Motor neuron (in vitro differentiated cells): ENCODE measurements at regions not wholly inside any gene's neighbourhood (a gene's known extent, or its start where the extent isn't known, plus 50 kb on each side); places are given as distances from the start of the nearest gene placed in this dataset.
"Not testable (repeated sequence)": the region's sequence is repeated elsewhere in the genome, so short reads cannot be mapped to it uniquely, and the experiment has no call there.

Experiments
- ATAC-seq, 8 experiments: fragments of 200-7000 bp; cut with Tn5 transposase; replicated peaks in 6 of 8; 2 replicates each; pipeline ENCODE4 v1.8.0; 2021; ENCODE audit warnings: mild to moderate bottlenecking in 8 of 8, moderate library complexity in 8 of 8
- H3K27ac ChIP-seq, 2 donors: fragments of 250-450 bp; sonication (Bioruptor Pico); 2 replicates each; pipeline ENCODE4 v1.9.0; 2021; ENCODE audit warnings: antibody characterized with exemption in 2 of 2, mild to moderate bottlenecking in 2 of 2, moderate library complexity in 1 of 2
- H3K4me1 ChIP-seq, 2 donors: fragments of 250-450 bp; sonication (Bioruptor Pico); replicated peaks in 1 of 2; 2 replicates each; pipeline ENCODE4 v1.6.1; 2021; ENCODE audit warnings: antibody characterized with exemption in 2 of 2, mild to moderate bottlenecking in 2 of 2, moderate library complexity in 1 of 2
- H3K4me3 ChIP-seq, 5 donors: fragments of 250-450 bp; sonication (Bioruptor Pico); 2 replicates each; pipeline ENCODE4 v1.9.0; 2021; ENCODE audit warnings: antibody characterized with exemption in 5 of 5, mild to moderate bottlenecking in 5 of 5, moderate library complexity in 4 of 5
- WGBS, 10 experiments: fragments of 450-650 bp; shearing (Covaris generic); methylation state at CpG; one replicate each; pipeline ENCODE4 v1.0.0; 2022; 5-methylcytosine and 5-hydroxymethylcytosine counted together
- in situ Hi-C, 9 experiments: fragments of 400-800 bp; cut with MboI; loops; one replicate each; pipeline ENCODE4 v1.15.0; 2021; ENCODE audit warnings: low sequenced_read_pairs in 9 of 9, low pct_unique_long_range_greater_than_20kb in 2 of 9; ENCODE audit not compliant: unreplicated experiment in 9 of 9

GRCh38 chr20:30499716-30500446 is 757.6 kb upstream of the DEFB115 start:
- not testable (repeated sequence) for ATAC-seq
- Histone ChIP-seq H3K4me3 (peak overlapping the region in 4 of 5 donors; percentile 10 to 28 (median 25)), H3K4me1 (peaks cover 3 to 23% of the 10 kb centered on the region in 2 donors), H3K27ac (peak overlapping the region; percentile 24 to 88)
- in situ Hi-C loops: loop anchor here in 1 of 9 experiments (25.0 kb wide), 1 partner anchor 1163 kb away; no protein-coding TSS in a partner anchor
- 8 to 41% (median 19%) methylated on average over 2 to 8 of the region's 26 CpGs for WGBS, 10 experiments

- Histone ChIP-seq H3K4me1 (peaks cover 3 to 23% of the 10 kb centered on the region in 2 donors), H3K4me3 (peak overlapping the region in 4 of 5 donors; percentile 10 to 28 (median 25))
- in situ Hi-C loops: loop anchor here in 1 of 9 experiments (25.0 kb wide), 1 partner anchor 1163 kb away; no protein-coding TSS in a partner anchor
- not testable (repeated sequence) for H3K27ac ChIP-seq
- ATAC-seq: peak; percentile 57 to 99 (median 87)
- WGBS, 10 experiments: 0 to 20% (median 0%) methylated on average over 1 to 3 of the region's 11 CpGs; no CpG with 5 or more reads in 4 of the 10 experiments
Observed at GRCh38 chr20:30500447-30500820, 757.0 kb upstream of the DEFB115 start.

GRCh38 chr20:30500829-30501440 is 756.5 kb upstream of the DEFB115 start:
- ATAC-seq: peak in 2 of 8 experiments; percentile 17 to 21
- peak overlapping the region in 1 of 5 donors; percentile 24 for H3K4me3 ChIP-seq
- H3K4me1 ChIP-seq: peaks cover 3 to 23% of the 10 kb centered on the region in 2 donors
- H3K27ac ChIP-seq: no peak overlapping the region
- in situ Hi-C loops: loop anchor here in 1 of 9 experiments (25.0 kb wide), 1 partner anchor 1164 kb away; no protein-coding TSS in a partner anchor
- 39 to 90% (median 60%) methylated on average over 3 to 6 of the region's 23 CpGs; no CpG with 5 or more reads in 1 of the 10 experiments for WGBS, 10 experiments

GRCh38 chr20:30502670-30503069 is 754.8 kb upstream of the DEFB115 start:
- Histone ChIP-seq H3K27ac (no peak overlapping the region), H3K4me1 (peaks cover 3 to 23% of the 10 kb centered on the region in 2 donors), H3K4me3 (no peak overlapping the region)
- in situ Hi-C loops: loop anchor here in 1 of 9 experiments (25.0 kb wide), 1 partner anchor 1165 kb away; no protein-coding TSS in a partner anchor
- no peak for ATAC-seq

- peaks cover 3 to 23% of the 10 kb centered on the region in 2 donors for H3K4me1 ChIP-seq
- not testable (repeated sequence) for H3K27ac ChIP-seq, ATAC-seq, H3K4me3 ChIP-seq
- 0 to 75% (median 32%) methylated on average over 1 of the region's 1 CpG; no CpG with 5 or more reads in 2 of the 10 experiments for WGBS, 10 experiments
- in situ Hi-C loops: loop anchor here in 1 of 9 experiments (25.0 kb wide), 1 partner anchor 1166 kb away; no protein-coding TSS in a partner anchor
Observed at GRCh38 chr20:30503204-30503603, 754.3 kb upstream of the DEFB115 start.

DNA sequence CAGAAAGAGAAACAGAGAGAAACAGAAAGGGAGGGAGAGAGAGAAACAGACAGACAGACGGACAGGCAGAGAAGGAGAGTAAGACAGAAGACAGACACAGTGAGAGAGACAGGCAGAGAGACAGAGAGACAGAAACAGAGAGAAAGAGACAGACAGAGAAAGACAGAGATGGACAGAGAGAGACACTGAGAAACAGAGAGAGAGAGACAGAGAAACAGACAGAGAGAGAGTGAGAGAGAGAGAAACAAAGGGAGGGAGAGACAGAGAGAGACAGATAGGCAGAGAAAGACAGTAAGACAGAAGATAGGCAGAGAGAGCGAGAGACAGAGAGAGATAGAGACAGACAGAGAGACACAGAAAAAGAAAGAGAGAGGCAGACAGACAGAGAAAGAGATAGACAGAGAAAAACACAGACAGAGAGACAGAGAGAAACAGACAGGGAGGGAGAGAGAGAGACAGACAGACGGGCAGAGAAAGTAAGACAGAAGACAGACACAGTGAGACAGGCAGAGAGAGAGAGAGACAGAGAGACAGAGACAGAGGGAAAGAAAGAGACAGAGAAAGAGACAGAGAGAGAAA is 753.4 kb upstream of the DEFB115 start:
- H3K4me3 ChIP-seq: no peak overlapping the region
- 0 to 84% (median 53%) methylated on average over 1 to 3 of the region's 3 CpGs; no CpG with 5 or more reads in 1 of the 10 experiments for WGBS, 10 experiments
- peaks cover under 1 to 15% of the 10 kb centered on the region in 2 donors for H3K4me1 ChIP-seq
- H3K27ac ChIP-seq: no peak overlapping the region
- no peak for ATAC-seq
- in situ Hi-C loops: loop anchor here in 1 of 9 experiments (25.0 kb wide), 1 partner anchor 1167 kb away; no protein-coding TSS in a partner anchor

GRCh38 chr20:30505566-30505965 is 751.9 kb upstream of the DEFB115 start:
- ATAC-seq: no peak
- Histone ChIP-seq H3K4me1 (peaks cover 0 to 8% of the 10 kb centered on the region in 2 donors), H3K27ac (no peak overlapping the region), H3K4me3 (no peak overlapping the region)
- 40 to 83% (median 60%) methylated on average over 2 to 6 of the region's 9 CpGs; no CpG with 5 or more reads in 5 of the 10 experiments for WGBS, 10 experiments
- in situ Hi-C loops: loop anchor here in 1 of 9 experiments (25.0 kb wide), 1 partner anchor 1168 kb away; no protein-coding TSS in a partner anchor

- Histone ChIP-seq H3K27ac (no peak overlapping the region), H3K4me3 (no peak overlapping the region), H3K4me1 (peaks cover 0 to 3% of the 10 kb centered on the region in 2 donors)
- 39 to 60% (median 44%) methylated on average over 4 to 14 of the region's 18 CpGs; no CpG with 5 or more reads in 5 of the 10 experiments for WGBS, 10 experiments
- no peak for ATAC-seq
- in situ Hi-C loops: loop anchor here in 1 of 9 experiments (25.0 kb wide), 1 partner anchor 1169 kb away; no protein-coding TSS in a partner anchor
Observed at GRCh38 chr20:30506100-30506499, 751.4 kb upstream of the DEFB115 start.

DNA sequence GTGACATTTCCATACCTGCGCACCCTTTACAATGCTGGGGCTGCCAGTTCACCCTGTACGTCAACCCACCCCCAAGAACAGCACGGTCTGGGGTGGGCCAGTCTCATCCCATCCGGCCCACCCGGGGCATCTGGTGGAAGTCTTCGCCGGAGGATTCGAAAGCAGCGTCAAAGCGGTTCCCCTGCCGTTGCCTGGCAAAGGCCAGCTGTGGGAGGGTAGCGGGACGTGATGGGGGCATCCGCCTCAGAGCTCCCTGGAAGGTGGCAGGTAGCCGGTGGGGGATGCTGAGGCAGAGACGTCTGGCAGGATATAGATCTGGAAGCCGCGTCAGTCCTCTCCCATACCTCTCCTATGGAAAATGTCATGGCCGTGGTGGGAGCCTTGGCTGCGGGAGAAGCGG is 749.1 kb upstream of the DEFB115 start:
- not testable (repeated sequence) for H3K4me3 ChIP-seq, ATAC-seq, H3K4me1 ChIP-seq, H3K27ac ChIP-seq
- in situ Hi-C loops: loop anchor here in 1 of 9 experiments (25.0 kb wide), 1 partner anchor 1171 kb away; no protein-coding TSS in a partner anchor
- WGBS, 10 experiments: 40 to 96% (median 80%) methylated on average over 1 to 9 of the region's 21 CpGs; no CpG with 5 or more reads in 7 of the 10 experiments

DNA sequence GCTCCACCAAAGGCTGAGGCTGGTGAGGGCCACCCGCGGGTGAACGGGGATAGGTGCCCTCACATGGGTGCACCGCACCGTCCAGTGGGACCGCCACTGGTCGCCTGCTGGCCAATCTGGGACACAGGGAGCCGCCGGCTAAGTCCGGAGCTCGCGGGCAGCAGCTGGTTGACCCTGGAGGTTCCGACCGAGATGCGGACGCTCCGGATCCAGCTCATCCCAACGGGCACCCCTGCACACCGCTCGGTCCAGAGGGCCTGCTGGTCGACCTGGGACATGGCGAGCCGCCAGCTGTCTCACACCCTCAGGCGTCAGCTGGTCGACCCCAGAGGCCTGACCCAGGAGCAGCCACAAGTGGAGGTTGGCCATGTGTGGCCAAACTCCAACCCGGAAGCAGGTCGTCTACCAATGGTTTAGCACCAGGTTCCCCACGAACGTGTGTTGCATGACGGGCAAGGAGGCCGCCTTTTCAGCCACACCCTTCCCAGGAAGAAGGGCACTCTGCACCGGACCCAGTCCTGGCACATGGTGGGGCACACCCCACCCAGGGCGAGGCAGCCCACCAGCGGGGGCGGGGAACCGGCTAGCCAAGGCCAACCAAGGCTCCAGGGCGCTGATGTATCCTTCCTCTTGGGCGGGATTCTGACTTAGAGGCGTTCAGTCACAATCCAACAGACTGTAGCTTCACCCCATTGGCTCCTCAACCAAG is 746.0 kb upstream of the DEFB115 start:
- WGBS, 10 experiments: 47 to 92% (median 72%) methylated on average over 2 to 17 of the region's 39 CpGs
- no peak for ATAC-seq

GRCh38 chr20:30513050-30513628 is 744.3 kb upstream of the DEFB115 start:
- Histone ChIP-seq H3K4me3 (no peak overlapping the region), H3K27ac (no peak overlapping the region), H3K4me1 (no peaks in the 10 kb centered on the region)
- WGBS, 10 experiments: 75 to 100% methylated on average over 1 to 4 of the region's 38 CpGs; no CpG with 5 or more reads in 8 of the 10 experiments
- in situ Hi-C loops: loop anchor here in 1 of 9 experiments (25.0 kb wide), 1 partner anchor 1176 kb away; no protein-coding TSS in a partner anchor
- ATAC-seq: no peak

More for the DNA sequence above, 746.0 kb upstream of the DEFB115 start:
- Histone ChIP-seq H3K27ac (no peak overlapping the region), H3K4me1 (no peaks in the 10 kb centered on the region), H3K4me3 (no peak overlapping the region)
- in situ Hi-C loops: loop anchor here in 1 of 9 experiments (25.0 kb wide), 1 partner anchor 1174 kb away; no protein-coding TSS in a partner anchor
